Suprapubic skin (tissue), 4 donors: ENCODE measurements at regions not wholly inside any gene's neighbourhood (a gene's known extent, or its start where the extent isn't known, plus 50 kb on each side); places are given as distances from the start of the nearest gene placed in this dataset.

Experiments
- POLR2A ChIP-seq, 2 donors: fragments of 450-650 bp; IDR thresholded peaks; one replicate each; pipeline ENCODE4 v1.6.1; 2017; ENCODE audit warnings: antibody characterized with exemption in 2 of 2, mild to moderate bottlenecking in 2 of 2, moderate library complexity in 2 of 2
- POLR2AphosphoS5 ChIP-seq, 3 donors: sonication (generic); formaldehyde crosslinking; IDR thresholded peaks; one replicate each; pipeline ENCODE4 v1.6.1; 2017; ENCODE audit warnings: antibody characterized with exemption in 3 of 3
- TF ChIP-seq, protein P1 (sequence below), 2 donors: fragments of 200-600 bp in 1 of 2; fragments of 450-650 bp in 1 of 2; sonication (generic) in 1 of 2; IDR thresholded peaks; one replicate each; pipeline ENCODE4 v1.5.1; 2016 to 2019; ENCODE audit warnings: antibody characterized with exemption in 2 of 2, mild to moderate bottlenecking in 1 of 2, moderate library complexity in 1 of 2

- TF ChIP-seq, protein P1, sequence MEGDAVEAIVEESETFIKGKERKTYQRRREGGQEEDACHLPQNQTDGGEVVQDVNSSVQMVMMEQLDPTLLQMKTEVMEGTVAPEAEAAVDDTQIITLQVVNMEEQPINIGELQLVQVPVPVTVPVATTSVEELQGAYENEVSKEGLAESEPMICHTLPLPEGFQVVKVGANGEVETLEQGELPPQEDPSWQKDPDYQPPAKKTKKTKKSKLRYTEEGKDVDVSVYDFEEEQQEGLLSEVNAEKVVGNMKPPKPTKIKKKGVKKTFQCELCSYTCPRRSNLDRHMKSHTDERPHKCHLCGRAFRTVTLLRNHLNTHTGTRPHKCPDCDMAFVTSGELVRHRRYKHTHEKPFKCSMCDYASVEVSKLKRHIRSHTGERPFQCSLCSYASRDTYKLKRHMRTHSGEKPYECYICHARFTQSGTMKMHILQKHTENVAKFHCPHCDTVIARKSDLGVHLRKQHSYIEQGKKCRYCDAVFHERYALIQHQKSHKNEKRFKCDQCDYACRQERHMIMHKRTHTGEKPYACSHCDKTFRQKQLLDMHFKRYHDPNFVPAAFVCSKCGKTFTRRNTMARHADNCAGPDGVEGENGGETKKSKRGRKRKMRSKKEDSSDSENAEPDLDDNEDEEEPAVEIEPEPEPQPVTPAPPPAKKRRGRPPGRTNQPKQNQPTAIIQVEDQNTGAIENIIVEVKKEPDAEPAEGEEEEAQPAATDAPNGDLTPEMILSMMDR (IDR thresholded peaks at IDR 0.05) = no peak
- TF ChIP-seq POLR2A (IDR thresholded peaks at IDR 0.05) = no peak
- TF ChIP-seq POLR2AphosphoS5 (IDR thresholded peaks at IDR 0.05) = no peak
Observed at GRCh38 chr2:204108781-204109295, 172.3 kb downstream of the ICOS start.
